Skeletal muscle satellite cell (primary cell): ENCODE measurements at regions not wholly inside any gene's neighbourhood (a gene's known extent, or its start where the extent isn't known, plus 50 kb on each side); places are given as distances from the start of the nearest gene placed in this dataset.

Source experiments
- H3K27me3 ChIP-seq: 2 replicates; pipeline ENCODE4 v1.7.0; 2013; ENCODE audit warnings: low read length; ENCODE audit not compliant: control insufficient read depth, insufficient read depth
- H3K36me3 ChIP-seq: 2 replicates; pipeline ENCODE4 v1.7.0; 2013; ENCODE audit warnings: mild to moderate bottlenecking, control low read depth, low read length; ENCODE audit not compliant: insufficient read depth
- H3K4me1 ChIP-seq: 2 replicates; pipeline ENCODE4 v1.7.0; 2013; ENCODE audit warnings: low read length; ENCODE audit not compliant: control insufficient read depth, insufficient read depth
- H3K4me2 ChIP-seq: 2 replicates; pipeline ENCODE4 v1.7.0; 2013; ENCODE audit warnings: mild to moderate bottlenecking, low read length
- H3K4me3 ChIP-seq: 2 replicates; pipeline ENCODE4 v1.7.0; 2013; ENCODE audit warnings: low read length
- H3K9ac ChIP-seq: 2 replicates; pipeline ENCODE4 v1.7.0; 2013; ENCODE audit warnings: mild to moderate bottlenecking, low read depth, low read length, moderate library complexity
- H3K9me3 ChIP-seq: replicated peaks from 2 replicates; pipeline ENCODE4 v1.7.0; 2013; ENCODE audit warnings: mild to moderate bottlenecking, control low read depth, low read length

GRCh38 chr17:36854982-36855381 lies 82.3 kb upstream of the LHX1 start:
- Histone ChIP-seq H3K4me1 (peaks cover 18% of the 10 kb centered on the region), H3K9ac (no peak overlapping the region), H3K9me3 (no peaks in the 10 kb centered on the region), H3K27me3 (peaks cover 27% of the 10 kb centered on the region), H3K36me3 (no peaks in the 10 kb centered on the region), H3K4me3 (no peak overlapping the region), H3K4me2 (no peak overlapping the region)

DNA sequence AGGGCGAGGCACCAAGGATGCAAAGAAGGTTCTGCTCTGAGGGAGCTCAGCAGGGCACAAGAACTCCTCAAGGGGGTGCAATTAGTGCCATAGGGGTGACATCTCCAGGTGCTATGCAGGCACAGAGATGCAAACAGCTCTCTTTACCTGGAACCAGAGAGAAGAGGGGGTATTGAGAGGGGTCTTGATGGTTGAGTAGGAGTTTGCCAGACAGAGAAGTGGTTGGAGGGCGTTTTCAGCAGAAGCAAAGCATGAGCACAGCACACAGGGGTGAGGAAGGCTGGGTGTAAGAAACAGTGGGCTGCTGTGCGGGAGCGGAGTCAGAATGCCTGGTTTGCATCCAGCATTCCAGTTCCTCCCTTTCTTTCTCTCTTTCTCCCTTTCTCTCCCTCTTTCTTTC lies 81.8 kb upstream of the LHX1 start:
- Histone ChIP-seq H3K4me2 (no peak overlapping the region), H3K36me3 (no peaks in the 10 kb centered on the region), H3K9me3 (no peaks in the 10 kb centered on the region), H3K27me3 (peaks cover 31% of the 10 kb centered on the region), H3K4me3 (no peak overlapping the region), H3K9ac (no peak overlapping the region), H3K4me1 (peaks cover 13% of the 10 kb centered on the region)

DNA sequence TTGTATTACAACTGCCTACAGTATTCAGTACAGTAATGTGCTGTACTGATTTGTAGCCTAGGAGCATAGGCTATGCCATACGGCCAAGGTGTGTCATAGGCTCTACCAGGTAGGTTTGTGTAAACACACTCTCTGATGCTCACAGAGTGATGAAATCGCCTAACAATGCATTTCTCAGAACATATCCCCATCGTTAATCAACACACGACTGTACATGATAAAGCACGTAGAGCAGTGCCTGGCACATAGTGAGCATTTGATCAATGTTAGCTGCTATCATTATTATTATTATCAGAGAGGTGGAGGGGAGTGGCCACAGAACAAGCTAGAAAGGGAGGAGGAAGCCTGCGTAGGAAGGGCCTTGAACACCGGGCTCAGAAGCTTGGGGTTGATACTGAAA lies 81.1 kb upstream of the LHX1 start:
- Histone ChIP-seq H3K4me2 (no peak overlapping the region), H3K9me3 (no peaks in the 10 kb centered on the region), H3K4me3 (no peak overlapping the region), H3K27me3 (peaks cover 32% of the 10 kb centered on the region), H3K4me1 (peaks cover 6% of the 10 kb centered on the region), H3K36me3 (no peaks in the 10 kb centered on the region), H3K9ac (no peak overlapping the region)

DNA sequence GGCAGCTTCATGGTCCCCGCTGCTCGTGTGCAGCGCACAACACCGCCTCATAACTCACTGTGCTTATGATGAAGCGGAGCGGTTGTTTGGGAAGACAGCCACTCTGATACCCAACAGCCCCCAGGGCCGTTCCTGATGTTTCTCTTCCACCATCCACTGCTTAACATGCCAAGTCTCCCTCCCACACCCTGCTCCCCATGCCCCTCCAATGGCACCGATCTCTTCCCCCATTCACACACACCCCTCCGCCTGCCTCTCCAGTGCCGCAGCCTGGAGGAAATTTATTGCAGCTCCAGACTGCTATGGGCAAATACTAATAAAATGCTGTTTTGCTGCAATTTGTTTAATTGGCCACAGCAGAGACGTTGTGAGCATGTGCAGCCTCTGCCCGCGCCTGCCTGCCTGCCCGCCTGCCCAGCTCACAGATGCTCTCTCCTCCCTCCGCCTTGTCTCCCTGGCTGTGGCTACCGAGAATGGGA lies 80.3 kb upstream of the LHX1 start:
- no peak overlapping the region for H3K4me3 ChIP-seq
- peaks cover 5% of the 10 kb centered on the region for H3K4me1 ChIP-seq
- no peaks in the 10 kb centered on the region for H3K9me3 ChIP-seq
- H3K27me3 ChIP-seq: peaks cover 32% of the 10 kb centered on the region
- H3K4me2 ChIP-seq: no peak overlapping the region
- H3K9ac ChIP-seq: no peak overlapping the region
- no peaks in the 10 kb centered on the region for H3K36me3 ChIP-seq

DNA sequence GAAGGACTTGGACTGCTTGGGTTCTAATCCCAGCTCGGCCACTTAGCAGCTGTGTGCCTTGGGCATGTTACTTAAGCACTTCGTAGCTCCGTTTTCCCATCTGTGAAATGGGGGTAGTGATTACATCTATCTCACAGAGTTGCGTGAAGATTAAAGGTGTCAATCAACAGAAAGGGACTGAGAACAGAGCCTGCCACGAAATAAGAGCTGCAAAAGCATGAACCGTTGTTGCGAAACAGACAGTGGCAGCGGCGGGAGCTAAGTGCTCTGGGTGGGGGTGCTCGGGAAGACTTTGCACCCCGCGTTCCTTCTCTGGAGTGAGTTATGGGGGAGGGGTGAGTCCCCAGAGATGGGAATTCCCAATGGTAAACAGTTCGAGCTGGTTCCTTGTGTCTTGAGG lies 79.6 kb upstream of the LHX1 start:
- Histone ChIP-seq H3K36me3 (no peaks in the 10 kb centered on the region), H3K4me2 (no peak overlapping the region), H3K9me3 (no peaks in the 10 kb centered on the region), H3K27me3 (peaks cover 32% of the 10 kb centered on the region), H3K4me1 (peaks cover 5% of the 10 kb centered on the region), H3K9ac (no peak overlapping the region), H3K4me3 (no peak overlapping the region)

GRCh38 chr17:36858119-36859002 lies 78.9 kb upstream of the LHX1 start:
- no peaks in the 10 kb centered on the region for H3K36me3 ChIP-seq
- H3K9me3 ChIP-seq: no peaks in the 10 kb centered on the region
- peaks cover 5% of the 10 kb centered on the region for H3K4me1 ChIP-seq
- H3K27me3 ChIP-seq: peaks cover 29% of the 10 kb centered on the region
- H3K4me3 ChIP-seq: no peak overlapping the region
- no peak overlapping the region for H3K9ac ChIP-seq
- H3K4me2 ChIP-seq: no peak overlapping the region

DNA sequence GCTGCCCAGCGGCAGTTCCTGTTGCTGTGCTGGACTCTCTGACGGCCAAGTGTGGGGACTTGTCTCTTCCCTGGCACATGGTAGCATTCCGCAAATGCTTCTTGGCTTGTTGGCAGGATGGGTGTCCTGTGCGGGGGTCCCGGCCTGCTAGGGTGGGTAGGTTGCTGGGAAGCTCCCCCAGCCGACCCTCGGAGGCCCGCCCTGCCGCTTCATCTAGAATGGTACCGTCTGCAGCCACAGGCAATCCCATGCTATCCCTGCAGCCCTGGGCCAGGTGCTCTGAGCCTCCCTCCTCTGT lies 78.3 kb upstream of the LHX1 start:
- Histone ChIP-seq H3K9ac (no peak overlapping the region), H3K4me2 (no peak overlapping the region), H3K36me3 (no peaks in the 10 kb centered on the region), H3K9me3 (no peaks in the 10 kb centered on the region), H3K4me1 (peaks cover 5% of the 10 kb centered on the region), H3K27me3 (peaks cover 27% of the 10 kb centered on the region), H3K4me3 (no peak overlapping the region)

DNA sequence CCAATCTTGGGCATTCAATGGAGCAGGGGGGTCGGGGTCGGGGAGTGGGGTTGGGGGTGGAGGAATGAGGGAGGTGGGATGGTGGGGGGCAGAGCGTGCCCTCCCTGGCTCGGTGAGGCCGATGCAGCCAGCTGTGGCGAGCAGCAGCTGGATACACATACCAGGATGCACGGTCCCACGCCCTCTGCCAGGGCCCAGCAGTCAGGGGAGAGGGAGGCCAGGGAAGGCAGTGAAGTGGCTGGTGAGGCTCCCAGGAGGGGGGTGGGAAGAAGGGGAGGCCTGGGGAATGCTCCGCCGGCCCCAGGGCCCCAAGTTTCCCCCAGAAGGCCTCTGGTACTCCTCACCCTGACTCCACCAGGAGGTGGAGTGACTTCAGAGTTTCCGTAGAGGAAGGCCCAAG lies 77.6 kb upstream of the LHX1 start:
- no peaks in the 10 kb centered on the region for H3K36me3 ChIP-seq
- no peak overlapping the region for H3K9ac ChIP-seq
- H3K9me3 ChIP-seq: no peaks in the 10 kb centered on the region
- no peak overlapping the region for H3K4me2 ChIP-seq
- no peak overlapping the region for H3K4me3 ChIP-seq
- H3K4me1 ChIP-seq: peaks cover 5% of the 10 kb centered on the region
- H3K27me3 ChIP-seq: peaks cover 31% of the 10 kb centered on the region

- Histone ChIP-seq H3K4me3 (no peak overlapping the region), H3K9me3 (no peaks in the 10 kb centered on the region), H3K36me3 (no peaks in the 10 kb centered on the region), H3K27me3 (peaks cover 35% of the 10 kb centered on the region), H3K9ac (no peak overlapping the region), H3K4me1 (peaks cover 5% of the 10 kb centered on the region), H3K4me2 (no peak overlapping the region)
These were observed 75.7 kb upstream of the LHX1 start for GRCh38 chr17:36861531-36861930.

DNA sequence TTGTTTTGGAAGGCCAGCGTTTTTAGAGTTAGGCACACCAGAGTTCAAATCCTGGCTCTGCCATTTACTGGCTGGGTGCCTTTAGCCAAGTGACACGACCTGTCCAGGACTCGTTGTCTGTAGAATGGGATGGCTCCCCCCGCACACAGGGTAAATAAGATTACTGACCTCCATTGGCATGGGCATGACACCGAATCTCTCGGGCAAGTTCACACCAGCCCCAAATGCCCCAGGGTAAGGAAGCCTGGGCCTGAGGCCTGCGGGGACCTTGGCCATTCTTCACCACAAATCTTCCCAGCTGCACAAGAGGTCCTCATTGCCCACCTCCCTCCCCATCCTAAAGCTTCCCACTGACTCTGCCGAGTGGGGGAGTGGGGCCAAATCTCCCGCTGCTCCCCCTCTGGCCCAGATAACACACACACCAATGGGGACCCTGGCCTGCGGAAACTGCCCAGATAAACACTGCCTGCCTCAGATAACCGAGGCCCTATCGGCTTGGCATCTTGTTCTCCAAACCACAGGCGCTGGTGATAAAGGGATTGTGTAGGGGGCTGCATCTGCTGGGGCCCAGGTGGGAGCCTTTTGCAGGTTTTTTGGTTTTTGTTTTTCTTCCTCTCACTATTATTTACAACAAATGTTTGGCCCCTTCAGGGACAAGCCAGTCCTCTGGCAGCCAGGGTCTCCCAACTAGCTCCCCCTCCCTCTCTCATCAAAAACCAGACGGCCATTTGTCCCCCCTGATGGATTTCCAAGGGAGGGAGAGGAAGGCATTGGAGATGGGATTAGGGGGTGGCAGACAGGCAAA lies 75.0 kb upstream of the LHX1 start:
- Histone ChIP-seq H3K9me3 (no peaks in the 10 kb centered on the region), H3K36me3 (no peaks in the 10 kb centered on the region), H3K4me3 (no peak overlapping the region), H3K4me2 (no peak overlapping the region), H3K4me1 (peaks cover 5% of the 10 kb centered on the region), H3K9ac (no peak overlapping the region), H3K27me3 (peaks cover 29% of the 10 kb centered on the region)

DNA sequence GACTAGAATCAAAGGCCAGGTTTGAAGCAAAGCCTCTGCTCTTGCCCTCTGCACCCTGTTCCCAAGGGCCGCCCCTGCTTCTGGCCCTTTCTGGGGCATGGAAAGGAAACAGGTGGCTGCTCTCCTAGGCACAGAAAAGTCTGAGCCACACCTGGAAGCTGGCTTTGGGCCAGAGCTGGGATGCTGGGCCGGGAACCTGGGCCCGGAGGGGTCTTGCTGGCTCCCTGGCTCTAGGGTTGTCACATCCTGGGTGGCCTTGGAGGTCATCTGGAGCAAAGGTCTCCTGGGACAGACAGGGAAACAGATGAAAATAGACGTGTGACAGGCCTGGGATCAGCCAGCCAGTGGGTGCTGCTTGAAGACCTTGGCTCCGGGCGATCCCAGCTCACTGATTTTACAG lies 74.1 kb upstream of the LHX1 start:
- H3K36me3 ChIP-seq: no peaks in the 10 kb centered on the region
- no peak overlapping the region for H3K4me3 ChIP-seq
- no peaks in the 10 kb centered on the region for H3K9me3 ChIP-seq

More for the DNA sequence above, 74.1 kb upstream of the LHX1 start:
- Histone ChIP-seq H3K27me3 (peaks cover 22% of the 10 kb centered on the region), H3K4me2 (no peak overlapping the region), H3K9ac (no peak overlapping the region), H3K4me1 (peaks cover 5% of the 10 kb centered on the region)
